AG09319 (cell line): ENCODE measurements at regions not wholly inside any gene's neighbourhood (a gene's known extent, or its start where the extent isn't known, plus 50 kb on each side); places are given as distances from the start of the nearest gene placed in this dataset.
A peak's percentile ranks its signal among the peaks of the same experiment; 100 is the strongest.

ENCODE experiments used
- DNase-seq: peaks from one replicate; pipeline ENCODE4 v3.0.0-alpha.2; 2010; ENCODE audit warnings: low read depth; ENCODE audit errors: extremely low read depth
- CTCF ChIP-seq: IDR thresholded peaks from 2 replicates; pipeline ENCODE4 v1.5.1; 2011; ENCODE audit warnings: low read depth, mild to moderate bottlenecking, inconsistent platforms, low read length, moderate library complexity

- no peak for DNase-seq
- no peak for TF ChIP-seq CTCF
Measured at GRCh38 chr18:45167631-45168280, 447.5 kb upstream of the SLC14A2 start.

GRCh38 chr18:45168866-45169600 is 446.2 kb upstream of the SLC14A2 start:
- peak; percentile 57 for DNase-seq
- TF ChIP-seq CTCF = no peak

- peak; percentile 72 for DNase-seq
Measured at GRCh38 chr18:45169610-45170009, 445.7 kb upstream of the SLC14A2 start.

GRCh38 chr18:45171679-45172191 is 443.5 kb upstream of the SLC14A2 start:
- no peak for TF ChIP-seq CTCF
- DNase-seq = no peak

More at GRCh38 chr18:45169610-45170009, 445.7 kb upstream of the SLC14A2 start:
- TF ChIP-seq CTCF = no peak; the same call in 1 of the 2 replicates

GRCh38 chr18:45173327-45173726 is 441.9 kb upstream of the SLC14A2 start:
- TF ChIP-seq CTCF = no peak
- DNase-seq = no peak

- TF ChIP-seq CTCF = no peak
- DNase-seq = no peak
Measured at GRCh38 chr18:45173799-45174519, 441.3 kb upstream of the SLC14A2 start.
